ENCODE measurements at regions not wholly inside any gene's neighbourhood (a gene's known extent, or its start where the extent isn't known, plus 50 kb on each side); places are given as distances from the start of the nearest gene placed in this dataset.
"Not testable (repeated sequence)": the region's sequence is repeated elsewhere in the genome, so short reads cannot be mapped to it uniquely, and the experiment has no call there.

DNA sequence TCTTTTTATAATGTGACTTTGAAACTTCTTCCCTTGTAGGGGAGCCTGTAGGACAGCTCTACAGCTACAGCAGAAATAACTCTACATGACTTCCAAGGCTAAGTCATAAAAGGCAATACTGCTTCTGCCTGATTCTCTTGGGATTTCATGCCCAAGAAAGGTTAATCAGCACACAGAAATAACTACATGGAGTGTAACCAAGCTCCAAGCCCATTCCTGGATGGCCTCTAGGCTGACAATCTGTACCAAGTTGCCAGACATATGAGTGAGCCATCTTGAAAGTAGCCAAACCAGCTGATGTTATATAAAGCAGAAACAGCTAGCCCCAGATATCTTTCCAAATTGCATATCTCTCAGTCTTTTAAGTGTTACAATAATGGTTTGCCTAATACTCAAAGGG, 75.8 kb upstream of the OSTN start:
- H3K36me3 ChIP-seq (ENCODE audit: insufficient read depth, low read length): no peaks in the 10 kb centered on the region
- no peaks in the 10 kb centered on the region for H3K4me1 ChIP-seq (ENCODE audit: insufficient read depth, low read length)
- H3K4me3 ChIP-seq (ENCODE audit: low read length): no peak overlapping the region
- no peaks in the 10 kb centered on the region for H3K27me3 ChIP-seq (ENCODE audit: insufficient read depth, low read length)
- H3K9me3 ChIP-seq (ENCODE audit: insufficient read depth, low read depth, low read length): no peaks in the 10 kb centered on the region
- H3K27ac ChIP-seq (ENCODE audit: low read depth, low read length): no peak overlapping the region
- H3K9ac ChIP-seq (ENCODE audit: low read depth, low read length): no peak overlapping the region

DNA sequence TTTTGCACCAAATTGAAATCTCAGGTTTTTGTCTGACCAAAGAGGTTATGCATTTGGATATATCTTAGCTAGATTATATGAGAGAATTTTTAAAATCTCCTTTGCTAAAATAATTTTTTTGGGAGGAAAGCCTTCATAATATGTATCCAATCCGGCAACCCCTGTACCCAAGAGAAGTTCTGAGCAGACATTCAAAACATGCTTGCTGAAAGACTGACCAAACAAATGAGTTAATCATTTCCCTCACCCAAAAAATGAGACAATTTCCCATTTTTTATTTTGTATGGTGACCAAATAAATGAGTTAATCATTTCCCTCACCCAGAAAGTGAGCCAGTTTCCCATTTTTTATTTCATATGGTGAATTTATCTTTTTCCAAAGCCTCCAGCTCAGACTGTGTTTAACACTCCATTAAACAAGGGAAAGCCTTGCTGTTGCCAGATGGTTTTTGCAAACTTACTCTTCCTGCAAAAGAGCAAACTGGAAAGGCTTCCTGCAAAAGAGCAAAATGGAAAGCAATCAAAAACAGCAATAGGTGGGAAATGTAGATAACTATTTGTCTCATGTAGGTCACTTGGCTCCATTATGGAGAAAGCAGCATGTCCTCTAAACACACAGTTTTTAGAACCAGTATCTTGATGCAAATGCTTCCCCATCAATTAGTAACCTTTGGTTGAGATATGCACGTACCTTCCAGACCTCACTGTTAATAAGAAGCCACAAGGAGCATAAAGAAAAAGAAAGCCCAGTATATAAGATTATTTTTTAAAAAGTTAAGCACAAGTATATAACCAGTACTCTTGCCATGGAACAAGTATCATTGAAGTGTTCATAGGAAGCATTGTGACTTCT, 78.4 kb upstream of the OSTN start:
- Histone ChIP-seq H3K9ac (ENCODE audit: low read depth, low read length) (no peak overlapping the region), H3K4me1 (ENCODE audit: insufficient read depth, low read length) (no peaks in the 10 kb centered on the region), H3K27ac (ENCODE audit: low read depth, low read length) (no peak overlapping the region), H3K27me3 (ENCODE audit: insufficient read depth, low read length) (no peaks in the 10 kb centered on the region), H3K36me3 (ENCODE audit: insufficient read depth, low read length) (no peaks in the 10 kb centered on the region), H3K4me3 (ENCODE audit: low read length) (no peak overlapping the region), H3K9me3 (ENCODE audit: insufficient read depth, low read depth, low read length) (no peaks in the 10 kb centered on the region)
- 87% methylated on average over 2 of the region's 2 CpGs for WGBS

DNA sequence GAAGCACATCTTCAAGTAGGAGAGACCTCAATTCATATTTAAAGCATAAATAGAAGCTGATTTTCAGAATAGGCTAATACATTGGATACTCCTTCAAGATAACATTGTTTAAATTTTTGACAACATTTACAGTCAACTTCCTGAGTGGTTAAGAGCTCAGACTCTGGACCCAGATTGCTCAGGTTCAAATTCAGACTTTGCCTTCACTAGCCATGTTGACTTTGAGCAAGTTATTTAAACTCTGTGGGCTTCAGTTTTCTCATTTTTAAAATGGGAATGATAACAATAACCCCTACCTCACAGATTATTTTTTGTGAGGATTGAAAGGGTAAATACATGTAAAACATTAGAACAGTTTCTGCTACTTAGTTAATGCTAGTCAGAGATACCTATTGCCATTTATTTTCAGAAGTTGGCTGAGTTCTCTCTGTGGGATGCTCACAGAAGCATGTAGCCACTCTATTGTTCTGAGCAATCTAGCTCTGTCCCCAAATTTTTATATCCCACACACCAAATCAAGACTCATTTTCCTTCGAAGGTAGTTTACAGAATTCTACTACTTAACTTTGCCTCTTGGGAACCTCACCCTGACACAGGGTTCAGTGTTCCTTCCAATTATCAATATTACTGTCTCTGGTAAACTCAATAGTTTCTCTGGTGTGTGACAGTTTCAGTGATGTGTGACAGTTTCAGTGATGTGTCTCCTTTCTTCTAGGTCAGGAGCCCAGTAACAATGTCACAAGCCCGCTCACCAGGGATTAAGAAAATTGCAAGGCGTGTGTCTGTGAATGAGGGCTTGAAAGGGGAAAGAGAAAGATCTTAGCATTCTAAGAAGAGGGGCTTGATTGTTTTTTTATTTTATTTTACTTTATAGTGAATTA, 79.4 kb upstream of the OSTN start:
- no peak overlapping the region for H3K4me3 ChIP-seq (ENCODE audit: low read length)
- 90% methylated on average over 3 of the region's 3 CpGs for WGBS
- no peaks in the 10 kb centered on the region for H3K27me3 ChIP-seq (ENCODE audit: insufficient read depth, low read length)
- H3K27ac ChIP-seq (ENCODE audit: low read depth, low read length): no peak overlapping the region
- no peaks in the 10 kb centered on the region for H3K36me3 ChIP-seq (ENCODE audit: insufficient read depth, low read length)
- no peaks in the 10 kb centered on the region for H3K4me1 ChIP-seq (ENCODE audit: insufficient read depth, low read length)
- no peak overlapping the region for H3K9ac ChIP-seq (ENCODE audit: low read depth, low read length)
- H3K9me3 ChIP-seq (ENCODE audit: insufficient read depth, low read depth, low read length): no peaks in the 10 kb centered on the region

DNA sequence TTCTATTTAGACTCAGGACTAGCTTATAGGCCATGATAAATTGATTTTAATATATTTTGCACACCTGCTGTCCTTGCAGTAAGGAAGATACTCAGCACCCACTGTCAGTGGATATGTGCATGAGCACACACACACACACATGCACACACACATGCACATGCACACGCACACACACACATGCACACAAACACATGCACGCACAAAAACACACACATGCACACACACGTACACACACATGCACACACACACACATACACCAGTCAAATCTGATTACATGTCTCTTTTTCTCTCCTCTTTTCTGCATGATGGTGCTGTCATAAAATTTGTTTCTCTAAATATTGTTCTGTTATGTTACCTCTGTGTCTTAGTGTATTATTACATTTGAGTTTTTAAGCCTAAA, 87.3 kb upstream of the OSTN start:
- no peaks in the 10 kb centered on the region for H3K27me3 ChIP-seq (ENCODE audit: insufficient read depth, low read length)
- H3K4me1 ChIP-seq (ENCODE audit: insufficient read depth, low read length): no peaks in the 10 kb centered on the region
- no peak overlapping the region for H3K4me3 ChIP-seq (ENCODE audit: low read length)
- no peak overlapping the region for H3K9ac ChIP-seq (ENCODE audit: low read depth, low read length)
- no peak overlapping the region for H3K27ac ChIP-seq (ENCODE audit: low read depth, low read length)
- no peaks in the 10 kb centered on the region for H3K36me3 ChIP-seq (ENCODE audit: insufficient read depth, low read length)
- no peaks in the 10 kb centered on the region for H3K9me3 ChIP-seq (ENCODE audit: insufficient read depth, low read depth, low read length)
- WGBS: 76% methylated on average over 3 of the region's 3 CpGs

DNA sequence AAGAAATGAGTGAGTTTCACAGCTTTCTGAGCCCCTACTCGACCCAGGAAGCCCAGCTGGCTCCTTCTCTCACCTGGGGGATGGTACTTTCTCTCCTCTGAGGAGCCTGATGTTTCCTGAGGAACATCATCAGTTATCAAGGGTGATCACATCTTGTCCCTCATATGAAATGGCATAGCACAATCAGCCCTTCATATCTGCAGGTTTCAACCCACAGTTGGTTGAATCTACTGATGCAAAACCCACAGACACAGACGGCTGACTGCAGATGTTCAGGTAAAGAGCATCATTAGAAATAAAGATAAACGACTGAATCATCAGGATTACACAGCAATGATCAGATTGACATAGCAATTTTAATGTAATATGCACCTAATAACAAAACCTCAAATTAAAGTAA, 93.6 kb upstream of the OSTN start:
- H3K27me3 ChIP-seq (ENCODE audit: insufficient read depth, low read length): no peaks in the 10 kb centered on the region
- 85% methylated on average over 3 of the region's 3 CpGs for WGBS

DNA sequence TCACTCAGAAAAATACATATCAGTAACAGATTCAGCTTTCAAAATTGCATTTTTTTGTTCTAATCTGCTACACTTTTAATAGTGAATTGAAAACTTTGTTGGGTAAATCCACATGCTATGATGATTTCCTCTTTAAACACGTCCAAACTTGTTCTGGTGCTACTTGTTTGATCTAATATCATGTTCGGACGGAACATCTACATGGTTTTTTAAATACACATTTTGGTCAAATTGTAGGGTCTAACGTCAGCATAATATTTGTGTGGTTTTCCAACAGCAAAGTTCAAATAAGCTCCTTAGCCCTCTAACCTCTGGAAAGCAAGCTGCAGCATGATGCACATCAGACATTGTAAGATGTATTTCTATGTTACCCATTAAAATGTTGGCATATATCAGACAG, 98.5 kb upstream of the OSTN start:
- Histone ChIP-seq H3K36me3 (ENCODE audit: insufficient read depth, low read length) (no peaks in the 10 kb centered on the region), H3K9ac (ENCODE audit: low read depth, low read length) (no peak overlapping the region), H3K27ac (ENCODE audit: low read depth, low read length) (no peak overlapping the region), H3K27me3 (ENCODE audit: insufficient read depth, low read length) (no peaks in the 10 kb centered on the region), H3K4me3 (ENCODE audit: low read length) (no peak overlapping the region), H3K9me3 (ENCODE audit: insufficient read depth, low read depth, low read length) (no peaks in the 10 kb centered on the region), H3K4me1 (ENCODE audit: insufficient read depth, low read length) (no peaks in the 10 kb centered on the region)
- 98% methylated on average over 4 of the region's 4 CpGs for WGBS

More for the DNA sequence above, 93.6 kb upstream of the OSTN start:
- Histone ChIP-seq H3K9ac (ENCODE audit: low read depth, low read length) (no peak overlapping the region), H3K36me3 (ENCODE audit: insufficient read depth, low read length) (no peaks in the 10 kb centered on the region), H3K9me3 (ENCODE audit: insufficient read depth, low read depth, low read length) (no peaks in the 10 kb centered on the region), H3K4me1 (ENCODE audit: insufficient read depth, low read length) (no peaks in the 10 kb centered on the region), H3K27ac (ENCODE audit: low read depth, low read length) (no peak overlapping the region), H3K4me3 (ENCODE audit: low read length) (no peak overlapping the region)

DNA sequence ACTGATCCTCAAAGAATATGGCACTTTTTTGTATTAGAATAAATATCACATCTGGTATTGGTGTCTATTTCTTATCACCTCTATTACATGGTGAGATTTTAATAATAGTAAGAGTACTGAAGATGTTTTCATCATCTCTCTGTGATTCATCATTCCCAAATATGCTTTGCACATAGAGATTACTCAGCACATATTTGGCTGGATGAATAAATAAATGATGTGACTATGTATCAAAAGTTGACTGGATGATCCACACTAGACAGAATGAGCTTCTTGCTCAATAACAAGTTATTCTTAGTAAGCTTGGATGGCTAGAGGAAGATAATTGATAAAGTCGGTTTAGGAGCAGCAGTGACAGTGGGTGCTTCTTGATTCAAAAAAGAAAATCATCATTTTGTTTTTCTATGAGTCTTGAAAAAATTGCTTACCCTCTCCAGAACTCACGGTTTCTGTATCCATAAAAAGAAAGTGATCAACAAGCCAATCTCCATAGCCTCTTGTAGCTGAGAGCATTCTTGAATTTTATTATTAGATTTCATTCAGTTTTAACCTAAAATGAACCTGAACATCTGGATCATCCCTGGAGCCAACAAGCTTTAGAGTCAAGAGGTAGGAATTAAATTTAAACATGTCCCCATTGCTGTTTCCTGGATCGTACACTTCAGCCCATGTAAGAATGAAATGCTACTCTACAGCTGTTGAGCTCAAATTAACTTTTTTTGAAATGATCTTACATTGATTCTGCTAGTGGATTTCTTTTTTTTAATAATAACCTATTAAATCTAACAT, 104.8 kb upstream of the OSTN start:
- WGBS: 72% methylated on average over 3 of the region's 3 CpGs
- no peak overlapping the region for H3K27ac ChIP-seq (ENCODE audit: low read depth, low read length)
- H3K4me1 ChIP-seq (ENCODE audit: insufficient read depth, low read length): no peaks in the 10 kb centered on the region
- no peak overlapping the region for H3K4me3 ChIP-seq (ENCODE audit: low read length)
- H3K9me3 ChIP-seq (ENCODE audit: insufficient read depth, low read depth, low read length): no peaks in the 10 kb centered on the region
- no peaks in the 10 kb centered on the region for H3K27me3 ChIP-seq (ENCODE audit: insufficient read depth, low read length)
- H3K9ac ChIP-seq (ENCODE audit: low read depth, low read length): no peak overlapping the region
- H3K36me3 ChIP-seq (ENCODE audit: insufficient read depth, low read length): no peaks in the 10 kb centered on the region

DNA sequence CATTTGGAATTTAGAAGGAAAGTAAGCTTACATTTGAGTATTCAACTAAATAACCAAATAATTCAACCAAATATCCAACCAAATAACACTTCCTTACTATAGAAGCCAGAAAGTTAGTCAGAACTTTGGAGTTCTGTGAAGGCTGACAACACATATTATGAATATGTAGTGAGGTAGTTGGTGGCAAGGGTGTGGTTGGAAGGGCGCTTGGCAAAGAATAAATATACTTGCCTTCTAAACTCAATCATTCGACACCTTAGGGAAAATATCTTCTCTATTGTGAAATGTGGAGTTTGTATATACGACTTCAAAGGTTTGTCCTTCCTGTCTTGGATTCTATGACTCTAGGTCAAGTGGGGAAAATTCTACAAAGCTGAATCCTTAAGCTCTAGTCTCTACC, 111.7 kb upstream of the OSTN start:
- Histone ChIP-seq H3K9ac (ENCODE audit: low read depth, low read length) (no peak overlapping the region), H3K27me3 (ENCODE audit: insufficient read depth, low read length) (no peaks in the 10 kb centered on the region), H3K4me3 (ENCODE audit: low read length) (no peak overlapping the region), H3K27ac (ENCODE audit: low read depth, low read length) (no peak overlapping the region), H3K9me3 (ENCODE audit: insufficient read depth, low read depth, low read length) (no peaks in the 10 kb centered on the region), H3K36me3 (ENCODE audit: insufficient read depth, low read length) (no peaks in the 10 kb centered on the region), H3K4me1 (ENCODE audit: insufficient read depth, low read length) (no peaks in the 10 kb centered on the region)
- WGBS: 100% methylated on average over 1 of the region's 3 CpGs

DNA sequence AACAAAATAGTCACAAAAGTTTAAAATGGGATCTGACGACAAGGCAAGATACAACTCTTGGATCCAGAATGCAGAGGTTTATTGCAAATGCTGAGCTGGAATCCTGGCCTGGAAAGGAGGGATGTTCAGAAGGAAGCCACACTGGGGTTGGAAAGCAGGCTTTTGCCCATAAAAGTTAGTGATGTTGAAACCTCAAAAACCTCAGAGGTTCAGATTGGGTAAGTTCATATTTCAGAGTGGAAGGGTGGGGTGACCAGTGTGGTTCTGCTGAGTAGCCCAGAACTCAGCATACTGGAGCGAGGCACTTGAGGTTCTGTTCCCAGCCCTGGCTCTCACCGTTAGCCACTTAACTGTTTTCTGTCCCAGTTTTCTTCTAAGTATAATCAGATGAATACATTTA, 114.0 kb upstream of the OSTN start:
- 97% methylated on average over 3 of the region's 3 CpGs for WGBS
- H3K9me3 ChIP-seq (ENCODE audit: insufficient read depth, low read depth, low read length): no peaks in the 10 kb centered on the region

DNA sequence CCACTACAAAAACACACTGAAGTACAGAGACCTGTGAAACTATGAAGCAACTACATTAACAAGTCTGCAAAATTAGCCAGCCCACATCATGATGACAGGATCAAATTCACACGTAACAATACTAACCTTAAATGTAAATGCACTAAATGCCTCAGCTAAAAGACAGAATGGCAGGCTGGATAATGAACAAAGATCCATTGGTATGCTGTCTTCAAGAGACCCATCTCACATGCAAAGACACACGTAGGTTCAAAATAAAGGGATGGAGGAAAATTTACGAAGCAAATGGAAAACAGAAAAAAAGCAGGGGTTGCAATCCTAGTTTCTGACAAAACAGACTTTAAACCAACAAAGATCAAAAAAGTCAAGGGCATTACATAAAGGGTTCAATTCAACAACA, 120.1 kb upstream of the OSTN start:
- not testable (repeated sequence) for H3K36me3 ChIP-seq (ENCODE audit: insufficient read depth, low read length); H3K9ac ChIP-seq (ENCODE audit: low read depth, low read length)
- 97% methylated on average over 2 of the region's 3 CpGs for WGBS

More for the DNA sequence above, 114.0 kb upstream of the OSTN start:
- Histone ChIP-seq H3K4me3 (ENCODE audit: low read length) (no peak overlapping the region), H3K27me3 (ENCODE audit: insufficient read depth, low read length) (no peaks in the 10 kb centered on the region), H3K9ac (ENCODE audit: low read depth, low read length) (no peak overlapping the region), H3K4me1 (ENCODE audit: insufficient read depth, low read length) (no peaks in the 10 kb centered on the region), H3K36me3 (ENCODE audit: insufficient read depth, low read length) (no peaks in the 10 kb centered on the region), H3K27ac (ENCODE audit: low read depth, low read length) (no peak overlapping the region)

More for the DNA sequence above, 120.1 kb upstream of the OSTN start:
- not testable (repeated sequence) for H3K27ac ChIP-seq (ENCODE audit: low read depth, low read length); H3K4me1 ChIP-seq (ENCODE audit: insufficient read depth, low read length); H3K27me3 ChIP-seq (ENCODE audit: insufficient read depth, low read length); H3K4me3 ChIP-seq (ENCODE audit: low read length); H3K9me3 ChIP-seq (ENCODE audit: insufficient read depth, low read depth, low read length)
